Loucy (cell line): ENCODE measurements at regions not wholly inside any gene's neighbourhood (a gene's known extent, or its start where the extent isn't known, plus 50 kb on each side); places are given as distances from the start of the nearest gene placed in this dataset.

Experiments
- EZH2phosphoT487 ChIP-seq: fragments of 200-600 bp; IDR thresholded peaks from 2 replicates; pipeline ENCODE4 v1.6.1; 2018; ENCODE audit warnings: antibody characterized with exemption, mild to moderate bottlenecking, moderate library complexity, borderline replicate concordance
- TF ChIP-seq, protein P1 (sequence below): fragments of 200-600 bp; sonication (generic); conservative IDR thresholded peaks from 2 replicates; pipeline ENCODE4 v1.5.1; 2014; ENCODE audit warnings: mild to moderate bottlenecking, antibody characterized with exemption, low read length

- TF ChIP-seq, protein P1, sequence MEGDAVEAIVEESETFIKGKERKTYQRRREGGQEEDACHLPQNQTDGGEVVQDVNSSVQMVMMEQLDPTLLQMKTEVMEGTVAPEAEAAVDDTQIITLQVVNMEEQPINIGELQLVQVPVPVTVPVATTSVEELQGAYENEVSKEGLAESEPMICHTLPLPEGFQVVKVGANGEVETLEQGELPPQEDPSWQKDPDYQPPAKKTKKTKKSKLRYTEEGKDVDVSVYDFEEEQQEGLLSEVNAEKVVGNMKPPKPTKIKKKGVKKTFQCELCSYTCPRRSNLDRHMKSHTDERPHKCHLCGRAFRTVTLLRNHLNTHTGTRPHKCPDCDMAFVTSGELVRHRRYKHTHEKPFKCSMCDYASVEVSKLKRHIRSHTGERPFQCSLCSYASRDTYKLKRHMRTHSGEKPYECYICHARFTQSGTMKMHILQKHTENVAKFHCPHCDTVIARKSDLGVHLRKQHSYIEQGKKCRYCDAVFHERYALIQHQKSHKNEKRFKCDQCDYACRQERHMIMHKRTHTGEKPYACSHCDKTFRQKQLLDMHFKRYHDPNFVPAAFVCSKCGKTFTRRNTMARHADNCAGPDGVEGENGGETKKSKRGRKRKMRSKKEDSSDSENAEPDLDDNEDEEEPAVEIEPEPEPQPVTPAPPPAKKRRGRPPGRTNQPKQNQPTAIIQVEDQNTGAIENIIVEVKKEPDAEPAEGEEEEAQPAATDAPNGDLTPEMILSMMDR, result no peak
- TF ChIP-seq EZH2phosphoT487, result no peak
Measured at GRCh38 chr7:112866424-112866823, 76.2 kb upstream of the TMEM168 start.
